OCI-LY1 (cell line): ENCODE measurements at regions not wholly inside any gene's neighbourhood (a gene's known extent, or its start where the extent isn't known, plus 50 kb on each side); places are given as distances from the start of the nearest gene placed in this dataset.

Experiments used
- H2AFZ ChIP-seq: fragments of 200-600 bp; sonication (generic), shearing (Covaris generic); 2 replicates; pipeline ENCODE4 v1.6.0; 2014; ENCODE audit warnings: antibody characterized with exemption, mild to moderate bottlenecking, low read length
- H3F3A ChIP-seq: fragments of 200-600 bp; sonication (generic), shearing (Covaris generic); 2 replicates; pipeline ENCODE4 v1.6.0; 2014; ENCODE audit warnings: mild to moderate bottlenecking, antibody characterized with exemption, low read length, moderate library complexity; ENCODE audit not compliant: insufficient read depth
- H3K27ac ChIP-seq: fragments of 200-600 bp; sonication (generic); 2 replicates; pipeline ENCODE4 v1.5.1; 2014; ENCODE audit warnings: low read length, mixed run types, mild to moderate bottlenecking, low read depth; ENCODE audit not compliant: poor library complexity, severe bottlenecking
- H3K27me3 ChIP-seq: fragments of 200-600 bp; sonication (generic); 2 replicates; pipeline ENCODE4 v1.6.0; 2014; ENCODE audit warnings: antibody characterized with exemption, mild to moderate bottlenecking, low read length, moderate library complexity; ENCODE audit not compliant: insufficient read depth
- H3K36me3 ChIP-seq: fragments of 200-600 bp; sonication (generic); 2 replicates; pipeline ENCODE4 v1.6.1; 2014; ENCODE audit warnings: mild to moderate bottlenecking, antibody characterized with exemption, low read length, moderate library complexity, mixed read lengths; ENCODE audit not compliant: insufficient read depth
- H3K4me1 ChIP-seq: fragments of 200-600 bp; sonication (generic); 2 replicates; pipeline ENCODE4 v1.5.1; 2014; ENCODE audit warnings: mild to moderate bottlenecking, low read length, moderate library complexity; ENCODE audit not compliant: insufficient read depth, severe bottlenecking
- H3K4me2 ChIP-seq: fragments of 200-600 bp; sonication (generic), shearing (Covaris generic); 2 replicates; pipeline ENCODE4 v1.6.1; 2014; ENCODE audit warnings: low read length
- H3K4me3 ChIP-seq: fragments of 200-600 bp; sonication (generic); 2 replicates; pipeline ENCODE4 v1.5.1; 2014; ENCODE audit warnings: low read length, low read depth, mild to moderate bottlenecking, mixed read lengths; ENCODE audit not compliant: poor library complexity, severe bottlenecking
- H3K79me2 ChIP-seq: fragments of 200-600 bp; shearing (Covaris generic); 2 replicates; pipeline ENCODE4 v1.6.1; 2016; ENCODE audit warnings: mixed run types, low read length, mixed read lengths; ENCODE audit not compliant: insufficient read depth
- H3K9ac ChIP-seq: fragments of 200-600 bp; sonication (generic), shearing (Covaris generic); 2 replicates; pipeline ENCODE4 v1.6.1; 2014; ENCODE audit warnings: mild to moderate bottlenecking, low read length, mixed read lengths
- H3K9me2 ChIP-seq: fragments of 200-600 bp; sonication (generic), shearing (Covaris generic); 2 replicates; pipeline ENCODE4 v1.6.1; 2014; ENCODE audit warnings: low read depth, mild to moderate bottlenecking, low read length, mixed read lengths
- H3K9me3 ChIP-seq: fragments of 200-600 bp; shearing (Covaris generic); 2 replicates; pipeline ENCODE4 v1.6.1; 2014; ENCODE audit warnings: low read length, mixed read lengths
- H4K20me1 ChIP-seq: fragments of 200-600 bp; sonication (generic), shearing (Covaris generic); 2 replicates; pipeline ENCODE4 v1.6.0; 2016; ENCODE audit warnings: mild to moderate bottlenecking, low read length; ENCODE audit not compliant: insufficient read depth
- CTCF ChIP-seq: fragments of 200-600 bp; sonication (generic), shearing (Covaris generic); IDR thresholded peaks from 2 replicates; pipeline ENCODE4 v1.5.1; 2017; ENCODE audit warnings: mild to moderate bottlenecking, antibody characterized with exemption, low read length, moderate library complexity, mixed read lengths
- EZH2 ChIP-seq: fragments of 200-600 bp; sonication (generic), shearing (Covaris generic); IDR thresholded peaks from 2 replicates; pipeline ENCODE4 v1.8.0; 2017; ENCODE audit warnings: borderline replicate concordance, mixed run types, mild to moderate bottlenecking, antibody characterized with exemption, low read length, moderate library complexity, mixed read lengths

GRCh38 chr20:19811231-19811630, 53.2 kb downstream of the RIN2 start:
- Histone ChIP-seq H3F3A (no peaks in the 10 kb centered on the region), H3K4me2 (no peak overlapping the region), H3K79me2 (no peaks in the 10 kb centered on the region), H3K27me3 (no peaks in the 10 kb centered on the region), H3K4me1 (peaks cover 3% of the 10 kb centered on the region), H4K20me1 (no peaks in the 10 kb centered on the region), H3K9me3 (no peaks in the 10 kb centered on the region), H3K9me2 (no peaks in the 10 kb centered on the region), H3K27ac (no peak overlapping the region), H3K9ac (no peak overlapping the region), H3K4me3 (no peak overlapping the region), H3K36me3 (no peaks in the 10 kb centered on the region), H2AFZ (no peak overlapping the region)
- TF ChIP-seq CTCF: no peak
- TF ChIP-seq EZH2: no peak

GRCh38 chr20:19812056-19812455, 54.0 kb downstream of the RIN2 start:
- Histone ChIP-seq H3F3A (no peaks in the 10 kb centered on the region), H2AFZ (no peak overlapping the region), H4K20me1 (no peaks in the 10 kb centered on the region), H3K9me2 (no peaks in the 10 kb centered on the region), H3K4me1 (peaks cover 3% of the 10 kb centered on the region), H3K4me3 (no peak overlapping the region), H3K9me3 (no peaks in the 10 kb centered on the region), H3K9ac (no peak overlapping the region), H3K27ac (no peak overlapping the region), H3K27me3 (no peaks in the 10 kb centered on the region), H3K36me3 (no peaks in the 10 kb centered on the region), H3K79me2 (no peaks in the 10 kb centered on the region), H3K4me2 (no peak overlapping the region)
- TF ChIP-seq CTCF: no peak
- no peak for TF ChIP-seq EZH2

GRCh38 chr20:19812696-19813095, 54.6 kb downstream of the RIN2 start:
- no peaks in the 10 kb centered on the region for H3K9me3 ChIP-seq
- no peak overlapping the region for H3K4me3 ChIP-seq
- no peak overlapping the region for H3K4me2 ChIP-seq
- H4K20me1 ChIP-seq: no peaks in the 10 kb centered on the region
- peaks cover 3% of the 10 kb centered on the region for H3K4me1 ChIP-seq
- no peaks in the 10 kb centered on the region for H3K9me2 ChIP-seq
- no peaks in the 10 kb centered on the region for H3K79me2 ChIP-seq
- H3K36me3 ChIP-seq: no peaks in the 10 kb centered on the region
- no peak for TF ChIP-seq CTCF
- no peak for TF ChIP-seq EZH2
- H2AFZ ChIP-seq: no peak overlapping the region
- no peak overlapping the region for H3K27ac ChIP-seq
- H3F3A ChIP-seq: no peaks in the 10 kb centered on the region
- no peak overlapping the region for H3K9ac ChIP-seq
- H3K27me3 ChIP-seq: no peaks in the 10 kb centered on the region
